Neural cell (in vitro differentiated cells): ENCODE measurements at regions not wholly inside any gene's neighbourhood (a gene's known extent, or its start where the extent isn't known, plus 50 kb on each side); places are given as distances from the start of the nearest gene placed in this dataset.

Experiments
- CTCF ChIP-seq: fragments of 450-650 bp; IDR thresholded peaks from 2 replicates; pipeline ENCODE4 v1.5.1; 2014; ENCODE audit warnings: antibody characterized with exemption, mild to moderate bottlenecking, moderate library complexity; ENCODE audit not compliant: poor library complexity, severe bottlenecking
- EZH2 ChIP-seq: fragments of 200-600, 300-800 bp; shearing (Covaris generic), sonication (generic); IDR thresholded peaks from 2 replicates; pipeline ENCODE4 v1.6.1; 2014; ENCODE audit warnings: antibody characterized with exemption, low read length, borderline replicate concordance, mild to moderate bottlenecking; ENCODE audit not compliant: insufficient read depth, poor library complexity, severe bottlenecking
- MXI1 ChIP-seq: fragments of 450-650 bp; conservative IDR thresholded peaks from 2 replicates; pipeline ENCODE4 v1.6.1; 2014; ENCODE audit warnings: antibody characterized with exemption, mild to moderate bottlenecking; ENCODE audit not compliant: poor library complexity, severe bottlenecking
- POLR2AphosphoS5 ChIP-seq: IDR thresholded peaks from 2 replicates; pipeline ENCODE4 v1.6.1; 2012

- TF ChIP-seq POLR2AphosphoS5 = no peak
- TF ChIP-seq CTCF = no peak
- no peak for TF ChIP-seq EZH2
- TF ChIP-seq MXI1 = no peak
Observed at GRCh38 chr9:2916382-2916985, 72.6 kb upstream of the PUM3 start.
